Uterus (tissue), 3 donors: ENCODE measurements at regions not wholly inside any gene's neighbourhood (a gene's known extent, or its start where the extent isn't known, plus 50 kb on each side); places are given as distances from the start of the nearest gene placed in this dataset.

ENCODE experiments used
- DNase-seq, 2 donors: peaks; one replicate each; pipeline ENCODE4 v3.0.0-alpha.2; 2019 to 2020
- H3K27ac ChIP-seq, 2 donors: fragments of 200-600 bp; sonication (generic); 1 replicate in 1 of 2; 2 replicates in 1 of 2; pipeline ENCODE4 v1.5.1; 2016 to 2018
- H3K27me3 ChIP-seq, 2 donors: fragments of 200-600 bp; sonication (generic); one replicate each; pipeline ENCODE4 v1.5.1; 2018 to 2019; ENCODE audit warnings: control low read depth in 1 of 2
- H3K36me3 ChIP-seq, 2 donors: fragments of 200-600 bp; sonication (generic); one replicate each; pipeline ENCODE4 v1.5.1; 2019; ENCODE audit warnings: control low read depth in 1 of 2
- H3K4me1 ChIP-seq, 2 donors: fragments of 200-600 bp; sonication (generic); one replicate each; pipeline ENCODE4 v1.5.1; 2018 to 2019; ENCODE audit warnings: control low read depth in 1 of 2
- H3K4me3 ChIP-seq, 2 donors: fragments of 200-600 bp; sonication (generic); 1 replicate in 1 of 2; 2 replicates in 1 of 2; pipeline ENCODE4 v1.5.1; 2018 to 2019; ENCODE audit warnings: mild to moderate bottlenecking in 1 of 2
- H3K9me3 ChIP-seq, 2 donors: fragments of 200-600 bp; sonication (generic); one replicate each; pipeline ENCODE4 v1.5.1; 2019; ENCODE audit warnings: control low read depth in 1 of 2
- POLR2A ChIP-seq, 2 donors: fragments of 450-650 bp; IDR thresholded peaks; one replicate each; pipeline ENCODE4 v1.6.1; 2016; ENCODE audit warnings: antibody characterized with exemption in 2 of 2, mild to moderate bottlenecking in 1 of 2, moderate library complexity in 1 of 2
- intact Hi-C: fragments of 100-400 bp; cut with DNase I; formaldehyde crosslinking; loops from one replicate; pipeline ENCODE4 v1.15.1; 2023; ENCODE audit warnings: low total_unique reads
- TF ChIP-seq, protein P1 (sequence below), 4 experiments: fragments of 200-600 bp in 2 of 4; fragments of 450-650 bp in 2 of 4; sonication (generic) in 2 of 4; IDR thresholded peaks; one replicate each; pipeline ENCODE4 v1.5.1; 2016 to 2019; ENCODE audit warnings: antibody characterized with exemption in 4 of 4, mild to moderate bottlenecking in 2 of 4, moderate library complexity in 1 of 4
- donor health status: DM: yes; HTN: yes; CAD: no.

DNA sequence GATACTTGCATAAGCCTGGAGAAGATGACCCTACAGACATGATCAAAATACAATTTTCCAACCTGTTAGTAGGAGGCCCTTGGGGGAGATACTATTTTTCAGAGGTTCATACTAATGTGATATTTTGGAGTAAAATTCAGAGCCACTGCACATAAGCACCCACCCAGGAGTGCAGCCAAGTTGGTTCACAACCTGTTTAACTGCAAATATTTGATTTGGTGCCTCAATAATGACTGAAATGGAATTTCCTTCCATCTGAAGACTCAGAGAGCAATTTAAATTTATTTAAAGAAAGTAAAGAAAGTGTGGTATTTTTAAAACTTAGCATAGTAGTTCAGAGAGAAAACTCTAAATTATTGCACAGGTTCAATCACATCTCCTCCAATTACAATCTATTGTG lies 77.5 kb upstream of the FBN2 start:
- Histone ChIP-seq H3K4me1 (no peaks in the 10 kb centered on the region), H3K36me3 (no peaks in the 10 kb centered on the region), H3K9me3 (no peaks in the 10 kb centered on the region), H3K4me3 (no peak overlapping the region), H3K27me3 (no peaks in the 10 kb centered on the region), H3K27ac (no peak overlapping the region)
- intact Hi-C loops: no loop called here
- TF ChIP-seq POLR2A (IDR thresholded peaks at IDR 0.05): no peak
- TF ChIP-seq, protein P1, sequence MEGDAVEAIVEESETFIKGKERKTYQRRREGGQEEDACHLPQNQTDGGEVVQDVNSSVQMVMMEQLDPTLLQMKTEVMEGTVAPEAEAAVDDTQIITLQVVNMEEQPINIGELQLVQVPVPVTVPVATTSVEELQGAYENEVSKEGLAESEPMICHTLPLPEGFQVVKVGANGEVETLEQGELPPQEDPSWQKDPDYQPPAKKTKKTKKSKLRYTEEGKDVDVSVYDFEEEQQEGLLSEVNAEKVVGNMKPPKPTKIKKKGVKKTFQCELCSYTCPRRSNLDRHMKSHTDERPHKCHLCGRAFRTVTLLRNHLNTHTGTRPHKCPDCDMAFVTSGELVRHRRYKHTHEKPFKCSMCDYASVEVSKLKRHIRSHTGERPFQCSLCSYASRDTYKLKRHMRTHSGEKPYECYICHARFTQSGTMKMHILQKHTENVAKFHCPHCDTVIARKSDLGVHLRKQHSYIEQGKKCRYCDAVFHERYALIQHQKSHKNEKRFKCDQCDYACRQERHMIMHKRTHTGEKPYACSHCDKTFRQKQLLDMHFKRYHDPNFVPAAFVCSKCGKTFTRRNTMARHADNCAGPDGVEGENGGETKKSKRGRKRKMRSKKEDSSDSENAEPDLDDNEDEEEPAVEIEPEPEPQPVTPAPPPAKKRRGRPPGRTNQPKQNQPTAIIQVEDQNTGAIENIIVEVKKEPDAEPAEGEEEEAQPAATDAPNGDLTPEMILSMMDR (IDR thresholded peaks at IDR 0.05): no peak
- no peak for DNase-seq

DNA sequence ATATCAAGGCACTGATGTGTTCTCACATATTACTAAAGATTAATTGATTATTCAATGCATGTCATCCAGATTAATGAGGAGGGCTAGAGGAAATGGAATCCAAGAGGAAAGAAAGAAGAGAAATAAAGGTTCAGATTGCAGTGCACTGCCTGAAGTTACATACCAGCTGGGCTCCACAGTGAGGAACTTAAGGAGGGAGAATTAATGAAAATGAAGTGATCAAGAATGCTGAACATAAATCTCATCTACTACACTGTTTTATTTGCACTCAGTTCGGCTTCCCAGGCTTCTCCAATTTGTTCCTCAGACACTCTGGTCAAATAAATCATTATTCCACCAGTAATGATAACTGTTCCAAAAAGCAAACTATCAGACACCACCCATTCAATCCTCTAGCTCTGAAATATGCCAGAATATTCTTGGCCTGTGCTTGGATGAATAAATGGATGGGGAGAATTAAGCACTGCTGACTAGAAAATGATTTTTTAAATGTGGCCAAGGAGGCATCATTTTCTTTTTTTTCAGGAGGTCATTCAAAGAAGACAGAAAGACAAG lies 88.6 kb upstream of the FBN2 start:
- TF ChIP-seq, protein P1 (IDR thresholded peaks at IDR 0.05): no peak
- TF ChIP-seq POLR2A (IDR thresholded peaks at IDR 0.05): no peak
- Histone ChIP-seq H3K4me1 (no peaks in the 10 kb centered on the region), H3K27me3 (no peaks in the 10 kb centered on the region), H3K4me3 (no peak overlapping the region), H3K27ac (no peak overlapping the region), H3K36me3 (no peaks in the 10 kb centered on the region), H3K9me3 (no peaks in the 10 kb centered on the region)
- intact Hi-C loops: no loop called here
- no peak for DNase-seq

DNA sequence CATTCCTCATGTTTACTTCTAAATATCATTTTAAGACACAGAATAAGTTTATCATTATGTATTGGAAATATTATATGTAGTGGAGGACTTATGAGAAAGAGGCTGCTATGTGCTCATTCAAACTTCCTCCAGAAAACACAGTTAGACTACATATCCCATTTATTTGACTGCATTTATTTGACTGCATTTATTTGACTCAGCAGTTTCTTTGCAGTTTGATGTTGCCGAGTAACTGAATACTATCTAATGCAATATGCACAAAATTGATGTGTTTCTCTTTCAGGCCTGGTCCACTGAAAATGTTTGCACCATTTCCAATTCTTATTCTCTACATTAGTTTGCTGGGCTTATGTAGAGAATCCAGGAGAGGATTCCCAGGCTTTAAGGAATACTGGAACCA lies 89.9 kb upstream of the FBN2 start:
- Histone ChIP-seq H3K36me3 (no peaks in the 10 kb centered on the region), H3K27ac (no peak overlapping the region), H3K4me3 (no peak overlapping the region), H3K4me1 (no peaks in the 10 kb centered on the region), H3K9me3 (no peaks in the 10 kb centered on the region), H3K27me3 (no peaks in the 10 kb centered on the region)
- TF ChIP-seq, protein P1 (IDR thresholded peaks at IDR 0.05): no peak
- no peak for TF ChIP-seq POLR2A (IDR thresholded peaks at IDR 0.05)
- intact Hi-C loops: no loop called here
- no peak for DNase-seq

DNA sequence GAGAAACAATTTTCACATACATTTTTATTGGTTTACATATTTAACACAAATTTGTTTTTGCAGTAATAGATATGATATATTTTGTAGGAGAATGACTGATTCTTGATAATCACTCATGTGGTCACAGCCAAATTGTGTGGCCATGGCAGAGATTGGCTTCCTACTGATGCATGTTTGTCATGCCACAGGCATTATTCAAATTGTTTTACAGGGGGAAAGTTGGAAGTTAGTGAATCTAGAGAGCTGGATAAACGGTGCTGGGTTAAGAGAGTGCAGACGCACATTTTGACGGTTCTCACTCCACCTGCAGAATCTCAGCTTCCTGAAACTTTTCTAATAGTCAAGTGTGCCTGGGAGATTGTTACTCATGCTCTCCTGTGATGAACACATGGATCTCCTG lies 91.1 kb upstream of the FBN2 start:
- intact Hi-C loops: no loop called here
- Histone ChIP-seq H3K4me3 (no peak overlapping the region), H3K27me3 (no peaks in the 10 kb centered on the region), H3K9me3 (no peaks in the 10 kb centered on the region), H3K27ac (no peak overlapping the region), H3K36me3 (no peaks in the 10 kb centered on the region), H3K4me1 (no peaks in the 10 kb centered on the region)
- TF ChIP-seq, protein P1 (IDR thresholded peaks at IDR 0.05): no peak
- no peak for TF ChIP-seq POLR2A (IDR thresholded peaks at IDR 0.05)
- DNase-seq: no peak

DNA sequence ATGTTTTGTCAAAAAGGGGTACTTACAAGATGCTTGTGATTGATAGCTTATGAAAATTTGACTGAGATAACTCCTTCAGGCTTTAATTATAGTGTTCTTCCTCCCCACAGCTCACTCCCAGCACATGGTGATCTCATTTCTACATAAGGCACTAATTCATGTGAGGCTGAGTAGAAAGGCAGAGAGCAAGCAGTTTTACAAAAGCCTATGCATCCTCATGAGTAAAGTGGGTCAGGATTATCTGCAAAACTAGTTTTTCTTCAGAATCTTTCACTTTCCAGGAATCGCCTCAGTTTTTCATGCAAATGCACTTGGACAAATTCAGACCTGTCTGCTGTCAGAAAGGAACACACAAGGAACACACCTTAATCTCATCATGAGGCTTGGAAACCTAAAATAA lies 92.1 kb upstream of the FBN2 start:
- Histone ChIP-seq H3K4me3 (no peak overlapping the region), H3K36me3 (no peaks in the 10 kb centered on the region), H3K27ac (no peak overlapping the region), H3K9me3 (no peaks in the 10 kb centered on the region), H3K27me3 (no peaks in the 10 kb centered on the region), H3K4me1 (no peaks in the 10 kb centered on the region)
- DNase-seq: no peak
- TF ChIP-seq, protein P1 (IDR thresholded peaks at IDR 0.05): no peak
- TF ChIP-seq POLR2A (IDR thresholded peaks at IDR 0.05): no peak
- intact Hi-C loops: no loop called here
